ENCODE measurements at regions not wholly inside any gene's neighbourhood (a gene's known extent, or its start where the extent isn't known, plus 50 kb on each side); places are given as distances from the start of the nearest gene placed in this dataset.

DNA sequence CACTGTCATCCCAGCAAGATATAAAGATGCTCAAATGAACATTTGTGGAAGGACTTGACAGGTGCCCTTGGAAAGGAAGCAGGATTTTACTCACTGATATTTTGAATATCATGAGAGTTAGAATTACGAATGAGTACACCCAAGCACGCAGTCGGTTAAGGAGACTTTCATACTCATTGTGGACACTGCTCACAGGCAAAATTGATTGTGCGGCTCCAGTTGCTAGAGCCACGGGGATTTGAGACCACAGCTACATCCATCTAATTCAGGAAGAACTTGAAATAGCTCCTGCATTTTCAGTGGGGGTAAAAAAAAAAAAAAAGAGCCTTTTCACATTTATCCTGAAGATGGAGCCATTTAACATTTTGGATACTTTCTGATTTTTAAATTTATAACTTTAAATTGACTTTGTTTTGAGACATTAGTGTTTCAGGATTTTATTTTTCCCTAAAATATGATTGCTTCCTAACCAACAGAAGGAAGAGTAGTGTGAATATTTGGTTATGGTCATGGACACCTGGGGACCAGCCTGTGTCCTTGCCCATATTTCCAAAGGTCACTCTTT, 1080.1 kb upstream of the EEF2KMT start:
- Histone ChIP-seq H3K9ac (replicated peaks; ENCODE audit: extremely low read depth, insufficient read depth, low read length) (no peak overlapping the region), H3K4me3 (replicated peaks in 1 of 3; ENCODE audit: insufficient read depth in 1 of 3, low read depth in 1 of 3, low read length in 3 of 3) (no peak overlapping the region), H2AFZ (ENCODE audit: low read depth, low read length) (no peak overlapping the region), H3K4me1 (ENCODE audit: control insufficient read depth, extremely low read depth, insufficient read depth, low read length) (no peaks in the 10 kb centered on the region), H3K36me3 (ENCODE audit: control insufficient read depth in 2 of 2, extremely low read depth in 1 of 2, insufficient read depth in 2 of 2, low read length in 2 of 2) (no peaks in the 10 kb centered on the region), H3K4me2 (ENCODE audit: insufficient read depth, low read length) (no peak overlapping the region), H3K9me1 (replicated peaks; ENCODE audit: control insufficient read depth, extremely low read depth, insufficient read depth, low read length) (no peaks in the 10 kb centered on the region), H3K27ac (ENCODE audit: insufficient read depth, low read depth, low read length) (no peak overlapping the region), H3K27me3 (ENCODE audit: control insufficient read depth in 2 of 2, insufficient read depth in 2 of 2, low read length in 2 of 2) (no peaks in the 10 kb centered on the region), H4K20me1 (replicated peaks; ENCODE audit: control insufficient read depth, extremely low read depth, insufficient read depth, low read length) (no peaks in the 10 kb centered on the region), H3K9me3 (replicated peaks; ENCODE audit: control insufficient read depth, insufficient read depth, low read length) (peaks cover 8% of the 10 kb centered on the region), H3K79me2 (ENCODE audit: control insufficient read depth, insufficient read depth, low read length) (no peaks in the 10 kb centered on the region)
- DNase-seq (ENCODE audit: low read depth, low spot score): no peak
- no peak for FAIRE-seq
- no TSS peak for BruUV-seq (replicated peaks)
- intact Hi-C loops (cut with micrococcal nuclease): no loop called here
- ChIA-PET CTCF (no interaction called here), POLR2A (no interaction called here)
- TF ChIP-seq, protein P1, sequence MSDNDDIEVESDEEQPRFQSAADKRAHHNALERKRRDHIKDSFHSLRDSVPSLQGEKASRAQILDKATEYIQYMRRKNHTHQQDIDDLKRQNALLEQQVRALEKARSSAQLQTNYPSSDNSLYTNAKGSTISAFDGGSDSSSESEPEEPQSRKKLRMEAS (IDR thresholded peaks at IDR 0.05; ENCODE audit: insufficient read depth, insufficient read length): no peak
- TF ChIP-seq EZH2 (IDR thresholded peaks at IDR 0.05; ENCODE audit: borderline replicate concordance, low read depth, low read length, severe bottlenecking) (no peak), MYC (IDR thresholded peaks at IDR 0.05; ENCODE audit: low read depth, low read length) (no peak), POLR2A (IDR thresholded peaks at IDR 0.05; ENCODE audit: low read depth, low read length) (no peak), POLR2AphosphoS5 (IDR thresholded peaks at IDR 0.05; ENCODE audit: insufficient read depth, low read depth, low read length) (no peak), FOS (IDR thresholded peaks at IDR 0.05; ENCODE audit: borderline replicate concordance, insufficient read depth, low read length) (no peak), GATA2 (IDR thresholded peaks at IDR 0.05; ENCODE audit: insufficient read depth, insufficient read length, low read depth, low read length) (no peak), JUN (IDR thresholded peaks at IDR 0.05; ENCODE audit: borderline replicate concordance, insufficient read depth, insufficient read length, low read depth) (no peak)
- TF ChIP-seq, protein P2, sequence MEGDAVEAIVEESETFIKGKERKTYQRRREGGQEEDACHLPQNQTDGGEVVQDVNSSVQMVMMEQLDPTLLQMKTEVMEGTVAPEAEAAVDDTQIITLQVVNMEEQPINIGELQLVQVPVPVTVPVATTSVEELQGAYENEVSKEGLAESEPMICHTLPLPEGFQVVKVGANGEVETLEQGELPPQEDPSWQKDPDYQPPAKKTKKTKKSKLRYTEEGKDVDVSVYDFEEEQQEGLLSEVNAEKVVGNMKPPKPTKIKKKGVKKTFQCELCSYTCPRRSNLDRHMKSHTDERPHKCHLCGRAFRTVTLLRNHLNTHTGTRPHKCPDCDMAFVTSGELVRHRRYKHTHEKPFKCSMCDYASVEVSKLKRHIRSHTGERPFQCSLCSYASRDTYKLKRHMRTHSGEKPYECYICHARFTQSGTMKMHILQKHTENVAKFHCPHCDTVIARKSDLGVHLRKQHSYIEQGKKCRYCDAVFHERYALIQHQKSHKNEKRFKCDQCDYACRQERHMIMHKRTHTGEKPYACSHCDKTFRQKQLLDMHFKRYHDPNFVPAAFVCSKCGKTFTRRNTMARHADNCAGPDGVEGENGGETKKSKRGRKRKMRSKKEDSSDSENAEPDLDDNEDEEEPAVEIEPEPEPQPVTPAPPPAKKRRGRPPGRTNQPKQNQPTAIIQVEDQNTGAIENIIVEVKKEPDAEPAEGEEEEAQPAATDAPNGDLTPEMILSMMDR (IDR thresholded peaks at IDR 0.05; ENCODE audit: extremely low read depth in 1 of 2, insufficient read depth in 1 of 2, low read depth in 1 of 2, low read length in 2 of 2): no peak
- dilution Hi-C loops (cut with MboI; ENCODE audit: extremely low pct_ligation_motif_present, low sequenced_read_pairs): no loop called here
